ENCODE measurements at regions not wholly inside any gene's neighbourhood (a gene's known extent, or its start where the extent isn't known, plus 50 kb on each side); places are given as distances from the start of the nearest gene placed in this dataset.

DNA sequence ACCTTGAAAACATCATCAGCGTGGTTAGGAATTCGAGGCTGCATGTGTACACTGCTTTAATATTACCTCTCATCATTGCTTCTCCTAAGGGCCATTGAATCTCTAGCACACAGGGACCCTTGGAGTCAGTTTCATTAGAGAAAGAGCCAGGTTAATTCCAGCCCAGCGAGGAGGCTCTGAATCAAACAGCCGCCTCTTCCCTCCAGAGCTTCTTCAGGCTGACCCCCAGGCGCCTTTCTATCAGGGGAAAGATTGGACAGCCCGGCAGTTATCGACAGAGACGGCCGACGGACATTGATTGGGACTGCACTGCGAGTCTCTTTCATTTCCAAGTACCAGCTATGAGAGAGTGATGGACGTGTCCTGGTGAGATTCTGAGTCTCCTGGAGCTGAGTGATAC is 159.2 kb downstream of the ANKRD60 start:
- no peak for DNase-seq

DNA sequence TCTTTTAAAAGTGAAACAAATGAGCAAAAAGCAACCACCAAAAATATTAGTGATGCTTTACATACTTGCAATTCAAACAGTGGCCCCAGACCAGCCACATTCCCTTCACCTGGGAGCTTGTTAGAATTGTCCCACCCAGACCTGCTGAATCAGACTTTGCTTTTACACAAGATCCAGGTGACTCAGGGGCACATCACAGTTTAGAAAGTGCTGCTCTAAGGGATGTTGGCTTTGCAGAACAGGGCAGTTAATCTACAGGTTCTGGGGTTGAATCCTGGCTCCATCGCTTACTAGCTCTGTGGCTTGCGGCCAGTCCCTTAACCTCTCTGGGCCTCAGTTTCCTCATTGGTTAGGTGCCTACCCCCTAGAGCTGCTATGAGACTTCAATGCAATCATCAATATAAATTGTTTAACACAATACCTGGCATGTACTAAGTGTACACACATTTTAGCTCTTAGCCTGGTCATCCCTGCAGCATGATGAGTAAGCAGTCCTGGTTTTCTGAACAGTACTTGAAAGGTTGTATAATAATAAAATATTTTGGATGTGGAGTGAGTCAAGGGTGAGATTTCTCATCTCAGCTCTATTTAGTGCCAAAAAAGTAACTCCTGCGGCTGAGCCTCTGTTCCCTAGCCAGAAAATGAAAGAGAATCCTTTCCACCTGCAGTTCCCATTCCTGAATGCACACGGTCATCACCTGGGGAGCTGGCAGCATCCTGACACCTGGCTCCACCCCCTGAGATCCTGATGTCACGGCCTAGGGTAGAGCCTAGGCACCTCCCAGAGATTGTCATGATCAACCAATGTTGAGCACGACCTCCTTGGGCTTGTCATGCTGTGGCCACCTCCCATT is 162.7 kb downstream of the ANKRD60 start:
- no peak for DNase-seq

DNA sequence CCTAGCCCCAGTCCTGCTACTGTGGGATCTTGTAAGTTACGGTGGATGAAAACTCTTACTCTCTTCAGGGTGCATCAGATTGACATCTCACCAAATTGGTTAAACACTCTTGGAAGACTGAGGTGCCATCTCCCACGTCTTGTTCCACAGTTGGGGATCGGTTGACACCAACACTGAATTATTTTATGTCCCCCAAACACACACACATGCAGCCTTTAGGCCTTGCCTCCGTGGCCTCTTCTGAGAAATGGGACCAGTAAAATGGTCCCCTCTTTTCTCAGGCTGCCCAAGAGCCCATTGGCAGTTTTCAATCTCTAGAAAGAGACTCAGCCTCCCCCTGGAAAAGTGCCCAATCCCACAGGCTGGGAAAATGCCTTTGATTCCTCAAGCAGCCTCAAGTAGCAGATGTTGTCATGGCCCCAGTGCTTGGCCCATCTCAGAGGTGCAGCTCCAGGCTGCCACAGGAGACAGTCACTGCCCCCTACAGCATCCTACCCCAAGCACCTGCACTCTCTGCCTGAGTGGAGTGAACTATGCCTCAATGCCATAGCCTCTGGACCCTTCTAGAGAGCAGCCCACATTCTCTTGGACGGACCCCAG is 163.9 kb downstream of the ANKRD60 start:
- no peak for DNase-seq

DNA sequence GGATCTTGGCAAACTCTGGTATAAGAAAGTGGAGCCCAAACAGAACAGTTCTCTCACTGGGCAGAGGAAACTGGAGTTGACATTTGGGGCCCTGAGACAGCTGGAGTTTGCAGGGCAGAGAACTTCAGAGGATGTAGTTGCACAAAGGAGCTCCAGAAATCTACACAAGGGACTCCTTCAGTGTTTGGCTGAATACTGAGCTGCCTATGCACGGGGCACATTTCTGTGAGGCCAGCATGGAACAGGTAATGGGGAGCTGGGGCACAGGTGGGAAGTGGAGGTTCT is 169.3 kb downstream of the ANKRD60 start:
- DNase-seq: no peak

DNA sequence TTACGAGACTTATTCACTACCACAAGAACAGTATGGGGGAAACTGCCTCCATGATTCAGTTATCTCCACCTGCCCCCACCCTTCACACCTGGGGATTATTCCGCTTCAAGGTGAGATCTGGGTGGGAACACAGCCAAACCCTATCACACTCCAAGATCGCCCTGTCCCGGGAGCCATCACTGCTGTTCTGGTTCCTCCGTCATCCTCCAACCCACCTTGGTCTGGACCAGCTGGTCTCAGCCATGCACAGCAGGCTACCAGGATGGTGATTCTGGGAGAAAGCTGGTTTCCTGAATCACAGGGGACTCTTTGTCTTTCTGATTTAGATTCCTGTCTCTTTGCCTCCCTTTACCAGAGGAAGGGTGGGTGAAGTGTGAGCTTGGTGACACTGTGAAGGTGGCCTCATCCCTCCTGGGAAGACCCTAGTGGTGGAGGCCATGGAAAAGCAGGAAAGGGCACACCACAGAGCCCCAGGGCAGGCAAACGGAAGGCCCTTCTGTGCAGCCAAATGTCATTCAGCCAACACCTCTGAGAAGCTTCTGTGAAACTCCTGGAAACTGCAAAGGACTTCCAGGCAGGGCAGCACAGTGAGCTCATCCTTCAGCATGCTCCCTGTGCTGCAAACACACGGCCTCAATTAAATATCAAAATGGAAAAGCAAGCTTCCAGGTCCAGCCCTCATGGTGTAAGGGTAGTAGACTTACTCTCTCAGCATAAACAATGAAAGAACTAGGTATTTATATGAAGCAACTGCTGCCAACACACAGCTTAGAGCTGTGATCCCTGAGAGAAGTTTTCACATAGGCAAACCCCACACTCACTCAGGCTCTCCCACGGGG is 169.8 kb downstream of the ANKRD60 start:
- DNase-seq: no peak

DNA sequence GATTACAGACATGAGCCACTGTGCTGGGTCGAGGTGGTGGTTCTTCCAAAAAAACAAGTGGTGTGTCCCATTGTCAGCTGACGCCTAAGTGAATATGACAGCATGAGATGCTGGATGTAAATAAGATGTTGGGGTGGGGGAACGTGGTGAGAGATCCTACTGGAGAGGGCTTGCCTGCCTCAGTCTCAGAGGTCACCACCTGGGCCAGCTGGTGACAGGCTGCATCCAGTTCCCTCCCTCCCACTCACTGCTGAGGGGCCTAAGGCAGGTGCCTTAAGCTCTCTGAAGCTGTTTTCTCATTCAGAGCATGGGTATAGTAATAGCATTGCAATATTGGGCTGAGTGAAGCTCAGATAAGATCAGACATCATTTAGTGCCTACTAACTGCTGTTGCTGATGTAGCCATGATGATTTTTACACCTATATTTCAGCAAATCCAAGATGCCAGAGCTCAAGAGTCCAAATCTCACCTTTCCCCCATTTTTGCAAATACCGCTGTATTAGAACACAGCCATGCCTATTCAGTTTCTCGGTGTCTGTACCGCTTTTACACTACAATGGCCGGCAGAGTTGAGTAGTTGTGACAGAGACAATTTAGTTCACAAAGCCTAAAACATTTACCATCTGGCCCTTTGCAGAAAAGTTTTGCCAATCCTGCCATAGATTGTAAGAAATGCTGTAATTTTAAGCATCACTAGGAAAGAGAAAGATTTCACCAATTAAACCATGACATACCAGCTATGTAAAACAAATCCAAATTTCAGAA is 171.3 kb downstream of the ANKRD60 start:
- no peak for DNase-seq

DNA sequence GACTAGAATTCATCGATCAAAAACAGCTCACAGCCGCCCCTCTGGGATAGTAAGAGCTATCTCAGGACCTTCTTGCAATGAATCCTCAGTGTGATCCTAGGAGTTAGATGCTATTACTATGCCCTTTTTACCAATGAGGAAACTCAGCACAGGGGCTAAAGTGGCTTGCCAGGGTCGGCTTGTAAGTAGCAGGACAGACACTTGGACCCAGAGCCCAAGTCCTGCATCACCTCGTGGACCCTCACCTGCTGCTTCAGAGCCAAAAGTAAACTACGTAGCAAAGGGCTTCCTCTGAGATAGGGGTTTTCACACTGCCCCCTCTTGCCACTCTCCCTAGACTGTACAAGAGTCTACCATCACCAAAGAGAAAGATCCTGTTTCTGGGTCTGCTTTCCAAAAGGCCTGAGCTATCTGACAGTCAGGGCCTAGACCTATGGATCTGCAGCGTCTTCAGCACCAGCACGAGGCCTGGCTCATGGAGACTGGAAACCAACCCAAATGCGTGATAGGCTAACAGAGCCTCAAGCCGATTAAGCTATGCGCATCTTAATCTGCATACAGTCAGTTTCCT is 172.3 kb downstream of the ANKRD60 start:
- no peak for DNase-seq

DNA sequence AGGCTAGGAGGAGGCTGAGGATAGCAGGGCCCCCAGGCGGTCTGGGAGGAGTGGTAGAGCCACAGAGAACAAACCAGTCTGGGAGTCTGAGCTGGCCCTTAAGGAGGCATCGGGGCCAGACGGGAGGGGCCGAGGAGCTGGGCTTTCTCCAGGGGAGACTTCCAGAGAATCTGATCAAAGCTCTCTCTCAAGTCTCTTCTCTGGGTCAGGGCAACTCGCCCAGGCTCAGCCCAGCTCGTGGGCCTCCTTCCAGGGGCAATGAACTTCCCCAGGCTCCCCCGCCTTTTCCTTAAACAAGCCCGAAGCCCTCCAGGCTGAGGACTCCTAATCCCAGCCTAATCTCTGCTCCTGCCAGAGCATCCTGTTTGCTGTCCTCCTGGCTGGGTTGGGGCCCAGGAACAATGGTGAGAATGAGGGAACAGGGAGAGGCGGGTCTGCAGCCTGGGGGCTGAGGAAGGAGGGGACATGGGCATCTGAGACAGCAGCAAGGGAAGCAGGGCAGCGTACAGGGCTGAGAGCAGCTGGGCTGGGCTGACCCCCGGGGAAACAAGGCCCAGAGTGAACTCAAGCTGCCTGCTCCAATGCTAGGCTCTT is 173.6 kb downstream of the ANKRD60 start:
- DNase-seq: no peak

DNA sequence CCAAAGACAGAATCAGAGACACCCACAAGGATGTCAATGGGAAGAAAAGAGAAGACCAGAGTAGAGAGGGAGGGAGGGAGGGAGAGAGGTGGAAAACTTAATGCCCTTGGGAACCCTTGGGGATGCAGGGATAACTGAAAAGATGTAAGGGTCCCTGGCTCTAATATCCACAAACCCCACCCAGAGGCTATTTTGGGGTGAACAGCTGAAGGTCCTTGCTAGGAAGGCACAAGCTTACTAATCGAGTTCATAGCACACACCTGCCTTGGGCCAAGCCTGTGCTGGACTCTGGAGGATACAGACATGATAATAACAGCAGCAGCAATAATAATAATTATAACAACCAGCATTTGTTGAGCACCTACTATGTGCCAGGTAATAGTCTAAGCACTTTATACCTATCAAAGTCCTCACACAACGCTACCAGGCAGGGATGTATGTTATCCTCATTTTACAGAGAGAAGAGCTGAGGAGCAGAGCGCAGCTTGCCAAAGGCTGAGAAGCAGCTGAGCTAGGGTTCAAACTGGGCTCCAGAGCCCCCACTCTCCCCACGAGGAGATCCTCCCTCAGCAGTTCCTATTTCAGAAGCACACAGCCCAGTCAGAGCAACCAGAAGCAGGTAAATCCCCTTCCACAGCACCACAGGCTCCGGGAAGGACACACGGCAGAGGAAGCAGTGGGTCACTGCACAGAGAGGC is 174.2 kb downstream of the ANKRD60 start:
- DNase-seq: no peak

DNA sequence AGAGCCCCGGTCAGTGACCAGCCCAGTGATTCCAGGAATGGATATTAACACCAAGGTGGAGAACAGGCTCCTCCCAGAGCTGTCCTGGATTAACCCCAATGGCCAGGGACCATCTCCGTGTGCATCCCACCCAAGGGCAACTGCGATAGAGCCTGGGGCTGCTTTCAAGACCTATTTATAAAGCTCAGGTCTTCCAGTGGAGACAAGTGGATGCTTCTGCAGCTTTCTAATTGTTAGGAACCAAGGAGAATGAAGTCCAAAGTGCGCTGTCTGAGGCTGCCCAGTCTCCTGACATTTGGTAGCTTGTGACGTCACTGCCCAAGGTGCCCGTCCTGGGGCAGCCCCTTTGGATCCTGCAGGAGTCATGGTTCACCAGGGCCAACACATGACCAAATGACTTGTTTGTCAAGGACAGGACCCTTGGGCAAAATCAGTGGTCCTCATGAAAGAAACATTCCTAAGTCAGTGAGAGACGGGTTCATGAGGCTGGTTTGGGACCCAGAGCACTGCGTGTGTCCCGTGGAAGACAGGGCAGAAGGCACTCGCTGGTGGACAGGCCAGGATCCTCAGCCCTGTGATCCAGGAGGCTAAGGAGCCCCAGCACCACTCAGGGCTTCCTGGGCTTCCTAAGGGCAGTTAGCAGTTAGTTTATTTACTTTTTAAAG is 174.9 kb downstream of the ANKRD60 start:
- DNase-seq: no peak

DNA sequence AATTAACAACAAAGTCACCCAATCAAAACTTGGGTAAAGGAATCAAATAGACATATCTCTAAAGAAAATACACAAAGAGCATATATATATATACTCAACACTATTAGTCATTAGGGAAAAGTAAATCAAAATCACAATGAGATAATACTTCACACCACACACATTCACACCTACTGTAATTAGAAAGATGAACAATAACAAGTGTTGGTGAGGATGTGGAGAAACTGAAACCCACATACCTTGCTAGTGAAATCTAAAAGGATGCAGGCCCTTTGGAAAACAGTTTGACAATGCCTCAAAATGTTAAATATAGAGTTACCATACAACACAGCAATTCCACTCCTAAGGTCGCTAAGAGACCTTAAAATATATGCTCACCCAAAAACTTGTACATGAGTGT is 177.1 kb downstream of the ANKRD60 start:
- DNase-seq: no peak

DNA sequence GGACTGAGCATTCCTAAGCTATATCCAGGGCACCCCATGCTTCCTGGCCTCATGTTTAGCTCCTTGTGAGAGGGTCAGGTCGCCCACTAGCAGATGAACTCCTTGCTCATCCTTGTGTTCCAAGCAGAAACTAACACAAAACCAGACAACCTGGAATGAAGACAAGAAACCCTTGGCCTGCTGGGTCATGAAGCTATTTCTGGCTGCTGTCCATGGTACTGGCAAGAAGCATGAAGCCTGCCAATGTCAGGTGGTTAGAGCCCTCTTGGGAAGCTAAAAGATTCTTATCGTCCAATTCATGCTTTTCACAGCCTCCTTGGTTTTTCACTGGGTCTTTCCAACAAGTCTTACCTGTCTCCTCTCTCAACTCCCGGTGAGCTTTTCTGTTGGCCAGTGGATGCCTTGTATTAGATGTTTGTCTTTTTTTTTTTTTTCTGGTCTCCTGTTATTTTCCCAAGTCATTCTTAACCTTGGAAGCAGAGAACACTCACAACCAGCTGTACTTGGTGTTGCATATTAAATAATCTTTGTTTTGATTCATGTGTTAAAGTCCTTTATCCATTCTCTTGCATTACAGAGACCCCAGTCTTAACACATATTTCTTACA is 180.3 kb downstream of the ANKRD60 start:
- DNase-seq: peak; percentile 71

DNA sequence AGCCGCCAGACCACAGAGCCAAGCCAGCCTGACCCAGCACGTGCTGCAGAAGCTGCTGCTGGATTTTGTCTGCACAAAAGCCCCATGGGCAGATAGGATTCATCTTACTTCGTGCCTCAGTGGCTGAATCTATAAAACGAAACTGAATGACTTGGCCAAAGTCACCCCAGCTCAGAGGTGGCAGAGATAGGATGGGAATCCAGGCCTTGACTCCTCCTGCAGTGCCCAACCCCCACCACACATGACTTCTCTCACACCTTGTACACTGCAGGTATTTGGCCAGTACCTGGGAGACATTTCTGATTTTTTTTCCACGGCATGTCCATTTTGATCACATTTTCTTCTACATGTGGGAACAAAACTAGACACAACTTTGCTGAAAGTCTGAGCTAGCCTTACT is 182.1 kb downstream of the ANKRD60 start:
- DNase-seq: no peak

DNA sequence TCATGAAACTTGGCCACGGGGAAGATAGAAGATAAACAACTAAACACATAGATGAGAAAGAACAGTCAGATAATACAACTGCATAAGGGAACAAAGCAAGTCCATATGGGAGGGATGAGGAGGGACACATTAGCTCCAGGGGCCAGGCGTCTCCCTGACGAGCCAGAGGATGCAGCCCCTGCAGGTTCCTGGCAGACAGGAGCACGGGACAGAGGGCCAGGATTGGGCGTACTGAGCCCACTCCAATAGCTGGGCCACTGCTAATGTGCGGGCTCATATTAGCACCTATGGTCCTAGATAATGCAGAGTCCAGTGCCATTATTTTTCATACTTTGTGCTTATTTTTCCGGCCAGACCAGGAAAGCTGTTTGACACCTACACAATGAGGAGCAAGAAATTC is 182.9 kb downstream of the ANKRD60 start:
- DNase-seq: no peak

DNA sequence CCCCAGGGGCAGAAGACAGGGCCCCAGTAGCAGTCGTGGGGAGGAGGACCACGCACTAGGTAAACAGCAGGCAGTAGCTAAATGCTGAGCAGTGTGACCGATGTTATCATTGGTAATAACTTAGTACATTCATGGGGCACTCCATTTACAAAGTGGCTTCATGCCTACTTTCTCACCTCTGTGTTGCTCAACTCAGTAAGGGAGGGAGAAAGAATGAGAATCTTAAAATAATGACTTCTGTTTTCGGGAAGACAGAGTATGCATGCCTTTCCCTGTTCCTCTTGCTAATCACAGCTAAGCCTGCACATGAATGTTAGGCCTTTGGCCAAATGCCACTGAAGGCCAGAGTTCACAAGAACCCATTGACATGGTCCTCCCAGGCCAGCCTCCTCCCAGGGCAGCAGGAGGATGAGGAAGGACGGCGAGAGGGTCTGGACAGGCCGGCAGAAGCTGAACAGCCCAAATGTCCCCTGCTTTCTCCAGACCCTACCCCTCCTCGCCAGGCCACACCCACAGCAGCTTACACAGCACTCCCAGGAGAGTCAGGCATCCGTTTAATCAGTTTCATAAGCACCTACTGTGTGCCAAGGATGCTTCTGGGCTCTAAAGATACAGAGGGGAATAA is 183.4 kb downstream of the ANKRD60 start:
- no peak for DNase-seq

DNA sequence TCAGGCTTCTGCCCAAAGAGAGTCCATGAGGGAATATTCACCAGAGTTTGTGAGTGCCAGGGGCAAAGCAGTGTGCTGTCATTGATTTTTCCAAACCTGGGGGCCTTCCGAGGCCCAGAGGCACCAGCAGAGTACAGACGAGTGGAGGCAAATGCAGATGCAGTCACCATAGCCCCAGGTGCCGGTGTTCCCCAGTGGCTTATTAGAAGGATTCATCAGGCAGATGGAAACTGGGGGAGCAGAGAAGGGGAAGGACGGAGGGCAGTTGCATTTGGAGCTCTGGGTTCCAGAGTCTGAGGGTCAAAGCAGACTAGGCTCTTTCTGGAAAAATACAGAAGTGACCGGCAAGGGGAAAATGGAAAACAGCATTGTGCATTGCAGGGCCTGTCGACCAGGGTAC is 184.2 kb downstream of the ANKRD60 start:
- DNase-seq: no peak

DNA sequence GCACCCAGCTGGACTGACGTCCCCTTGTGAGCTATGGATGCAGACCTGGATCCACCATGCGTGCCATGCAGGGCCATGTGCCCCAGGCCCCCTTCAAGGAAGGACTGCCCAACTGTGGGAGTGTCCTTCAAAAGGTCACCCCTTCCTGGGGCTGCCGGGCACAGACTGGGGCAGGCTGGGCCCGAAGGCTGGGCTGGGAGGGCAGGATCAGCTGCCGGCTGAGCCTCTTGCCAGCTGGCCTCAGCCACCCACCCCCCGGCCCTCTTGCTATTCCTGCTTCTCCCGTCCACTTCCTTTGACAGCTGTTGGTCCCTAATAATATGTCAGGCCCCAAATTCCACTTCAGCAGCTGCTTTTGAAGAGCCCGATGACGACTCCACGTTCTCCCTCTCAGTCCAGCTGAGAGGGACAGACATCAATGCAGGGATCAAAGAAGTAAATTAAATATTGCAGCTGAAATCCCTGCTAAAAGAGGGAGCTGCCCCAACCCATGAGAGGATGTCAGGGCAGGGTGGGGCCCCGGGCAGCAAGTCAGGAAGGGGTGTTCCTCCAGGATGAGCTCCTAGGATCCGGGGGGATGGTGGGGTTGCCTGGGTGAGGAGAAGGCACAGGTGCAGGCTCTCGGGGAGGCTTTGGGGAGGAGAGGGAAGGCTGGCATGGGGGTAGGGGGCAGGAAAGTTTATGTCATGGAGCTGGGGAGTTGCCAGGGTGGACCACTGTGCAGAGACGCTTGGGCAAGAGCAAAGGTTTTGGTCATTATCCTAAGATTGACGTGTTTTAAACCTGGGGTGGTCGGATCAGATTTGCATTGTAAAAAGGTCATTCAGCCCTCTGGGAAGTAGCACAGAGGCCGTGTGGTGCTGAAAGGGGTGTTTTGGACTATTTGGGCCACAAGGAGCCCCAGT is 185.0 kb downstream of the ANKRD60 start:
- no peak for DNase-seq

DNA sequence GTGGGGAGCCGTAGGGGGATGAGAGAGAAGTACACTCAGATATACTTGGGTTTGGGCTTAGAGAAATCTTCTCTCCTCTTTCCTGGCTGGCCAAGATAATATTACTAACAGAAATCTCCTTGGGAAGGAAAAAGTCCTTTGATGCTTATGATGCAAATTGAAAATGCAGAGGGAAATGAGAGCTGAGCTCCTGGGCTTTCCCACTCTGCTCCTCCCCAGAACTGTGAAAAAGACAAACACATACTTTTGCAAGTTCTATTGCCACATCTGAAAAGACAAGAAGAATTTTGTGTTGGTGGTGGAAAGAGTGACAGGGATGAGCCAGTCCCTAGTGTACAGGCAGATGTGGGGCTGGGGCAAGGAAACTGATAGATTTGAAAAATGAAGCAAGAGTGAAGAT is 185.9 kb downstream of the ANKRD60 start:
- no peak for DNase-seq

Measured in left kidney (tissue), 1 donor.